ENCODE measurements at regions not wholly inside any gene's neighbourhood (a gene's known extent, or its start where the extent isn't known, plus 50 kb on each side); places are given as distances from the start of the nearest gene placed in this dataset.

DNA sequence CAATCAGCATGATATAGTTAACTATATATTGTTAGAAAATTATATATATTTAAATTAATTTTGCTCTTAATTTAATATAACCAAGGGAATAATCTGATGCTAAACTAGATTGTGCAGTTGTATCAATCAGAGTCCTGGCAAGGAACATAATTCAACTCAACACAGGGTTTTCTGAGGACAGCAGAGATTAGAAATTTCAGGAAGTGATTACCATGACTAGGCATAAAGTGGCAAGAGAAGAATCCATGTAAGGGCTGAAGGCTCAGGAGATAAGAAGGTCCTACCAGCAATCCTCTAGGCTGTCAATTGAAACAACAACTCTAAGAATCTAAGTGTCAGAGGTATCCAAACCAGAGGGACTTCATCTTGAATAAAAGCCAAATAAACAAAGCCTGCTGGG, 807.8 kb downstream of the DSC3 start:
- intact Hi-C loops (cut with micrococcal nuclease): no loop called here
- H3K27ac ChIP-seq (replicated peaks): no peak overlapping the region
- TF ChIP-seq, protein P1, sequence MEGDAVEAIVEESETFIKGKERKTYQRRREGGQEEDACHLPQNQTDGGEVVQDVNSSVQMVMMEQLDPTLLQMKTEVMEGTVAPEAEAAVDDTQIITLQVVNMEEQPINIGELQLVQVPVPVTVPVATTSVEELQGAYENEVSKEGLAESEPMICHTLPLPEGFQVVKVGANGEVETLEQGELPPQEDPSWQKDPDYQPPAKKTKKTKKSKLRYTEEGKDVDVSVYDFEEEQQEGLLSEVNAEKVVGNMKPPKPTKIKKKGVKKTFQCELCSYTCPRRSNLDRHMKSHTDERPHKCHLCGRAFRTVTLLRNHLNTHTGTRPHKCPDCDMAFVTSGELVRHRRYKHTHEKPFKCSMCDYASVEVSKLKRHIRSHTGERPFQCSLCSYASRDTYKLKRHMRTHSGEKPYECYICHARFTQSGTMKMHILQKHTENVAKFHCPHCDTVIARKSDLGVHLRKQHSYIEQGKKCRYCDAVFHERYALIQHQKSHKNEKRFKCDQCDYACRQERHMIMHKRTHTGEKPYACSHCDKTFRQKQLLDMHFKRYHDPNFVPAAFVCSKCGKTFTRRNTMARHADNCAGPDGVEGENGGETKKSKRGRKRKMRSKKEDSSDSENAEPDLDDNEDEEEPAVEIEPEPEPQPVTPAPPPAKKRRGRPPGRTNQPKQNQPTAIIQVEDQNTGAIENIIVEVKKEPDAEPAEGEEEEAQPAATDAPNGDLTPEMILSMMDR (IDR thresholded peaks at IDR 0.05; ENCODE audit: borderline replicate concordance): no peak

DNA sequence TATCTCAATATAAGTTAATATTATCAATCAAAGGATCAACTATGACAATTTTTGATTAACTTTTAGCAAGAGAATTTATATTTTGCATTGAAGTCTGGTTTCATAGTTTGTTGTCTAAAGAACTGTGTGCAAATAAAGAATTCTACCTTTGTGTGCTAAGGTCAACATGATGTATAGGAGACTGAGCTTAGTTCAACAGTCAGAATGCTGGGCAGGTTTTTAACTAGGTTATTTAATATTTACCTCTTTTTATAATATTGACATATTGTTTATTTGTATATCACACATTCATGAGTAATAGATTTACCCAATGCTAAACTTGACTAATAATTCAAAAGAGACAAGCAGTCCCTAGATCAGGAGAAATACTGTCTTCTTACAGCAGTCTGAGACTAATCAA, 831.4 kb downstream of the DSC3 start:
- no peak overlapping the region for H3K27ac ChIP-seq (replicated peaks)
- intact Hi-C loops (cut with micrococcal nuclease): no loop called here
- no peaks in the 10 kb centered on the region for H3K9me3 ChIP-seq (replicated peaks)
- no peak overlapping the region for H3K4me3 ChIP-seq
- H3K4me1 ChIP-seq: no peaks in the 10 kb centered on the region
- TF ChIP-seq, protein P1 (IDR thresholded peaks at IDR 0.05; ENCODE audit: borderline replicate concordance): no peak
- DNase-seq: no peak
- H3K36me3 ChIP-seq: no peaks in the 10 kb centered on the region
- H3K27me3 ChIP-seq (ENCODE audit: low read depth): no peaks in the 10 kb centered on the region

More for the DNA sequence above, 807.8 kb downstream of the DSC3 start:
- Histone ChIP-seq H3K4me3 (no peak overlapping the region), H3K4me1 (no peaks in the 10 kb centered on the region), H3K36me3 (no peaks in the 10 kb centered on the region), H3K9me3 (replicated peaks) (peaks cover 4% of the 10 kb centered on the region), H3K27me3 (ENCODE audit: low read depth) (no peaks in the 10 kb centered on the region)
- DNase-seq: no peak

DNA sequence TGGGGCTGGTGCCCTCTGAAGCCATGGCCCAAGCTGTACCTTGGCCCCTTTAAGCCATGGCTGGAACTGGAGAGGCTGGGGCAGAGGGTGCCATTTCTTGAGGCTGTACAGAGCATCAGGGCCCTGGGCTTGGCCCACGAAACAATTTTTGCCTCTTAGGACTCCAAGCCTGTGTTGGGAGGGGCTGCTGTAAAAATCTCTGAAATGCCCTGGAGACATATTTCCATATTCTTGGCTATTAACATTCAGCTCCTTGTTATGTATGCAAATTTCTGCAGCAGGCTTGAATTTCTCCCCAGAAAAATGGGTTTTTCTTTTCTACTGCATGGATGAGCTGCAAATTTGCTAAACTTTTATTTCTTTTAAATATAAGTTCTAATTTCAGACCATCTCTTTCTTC, 834.0 kb downstream of the DSC3 start:
- Histone ChIP-seq H3K4me1 (no peaks in the 10 kb centered on the region), H3K27ac (replicated peaks) (no peak overlapping the region), H3K9me3 (replicated peaks) (no peaks in the 10 kb centered on the region), H3K36me3 (no peaks in the 10 kb centered on the region), H3K4me3 (no peak overlapping the region), H3K27me3 (ENCODE audit: low read depth) (no peaks in the 10 kb centered on the region)
- DNase-seq: no peak
- intact Hi-C loops (cut with micrococcal nuclease): no loop called here
- TF ChIP-seq, protein P1 (IDR thresholded peaks at IDR 0.05; ENCODE audit: borderline replicate concordance): no peak

DNA sequence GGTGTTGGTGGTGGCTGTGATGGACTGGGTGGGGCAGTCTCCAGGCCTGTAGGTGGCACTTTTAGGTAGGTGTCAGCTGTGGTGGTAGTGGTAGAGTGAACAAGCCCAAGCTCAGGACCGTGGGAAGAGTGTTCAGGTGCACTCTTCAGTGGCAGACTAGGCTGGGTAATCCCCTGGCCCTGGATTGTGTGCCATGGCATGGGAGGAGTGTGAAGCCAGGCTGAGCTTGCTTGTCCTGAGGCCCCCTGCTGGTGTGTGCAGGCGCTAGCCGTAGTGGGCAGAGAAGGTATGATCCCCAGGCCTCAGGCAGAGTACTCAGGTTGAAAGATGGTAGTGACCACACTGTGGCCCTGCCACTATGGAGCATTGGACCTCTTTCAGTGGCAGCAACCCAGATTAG, 850.3 kb downstream of the DSC3 start:
- H3K4me1 ChIP-seq: no peaks in the 10 kb centered on the region
- no peak overlapping the region for H3K27ac ChIP-seq (replicated peaks)
- H3K27me3 ChIP-seq (ENCODE audit: low read depth): no peaks in the 10 kb centered on the region
- H3K36me3 ChIP-seq: no peaks in the 10 kb centered on the region
- no peak for DNase-seq
- TF ChIP-seq, protein P1 (IDR thresholded peaks at IDR 0.05; ENCODE audit: borderline replicate concordance): no peak
- no peak overlapping the region for H3K4me3 ChIP-seq
- intact Hi-C loops (cut with micrococcal nuclease): no loop called here
- H3K9me3 ChIP-seq (replicated peaks): peaks cover 57% of the 10 kb centered on the region

DNA sequence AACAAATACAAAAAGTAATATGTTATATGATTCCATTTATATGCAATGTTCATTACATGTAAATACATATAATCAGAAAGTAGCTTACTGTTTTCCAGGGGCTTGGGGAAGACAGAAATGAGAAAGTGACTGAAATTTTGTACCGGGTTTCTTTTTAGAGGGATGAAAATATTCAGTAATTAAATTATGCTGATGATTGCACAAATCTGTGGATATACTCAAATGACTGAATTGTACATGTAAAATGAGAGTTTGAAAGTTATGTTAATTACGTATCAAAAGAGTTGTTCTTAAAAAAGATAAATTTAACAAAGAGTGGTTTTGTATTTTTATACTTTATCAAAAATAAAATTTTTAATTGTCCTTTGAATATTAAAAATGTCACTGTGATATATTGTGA, 856.3 kb downstream of the DSC3 start:
- H3K9me3 ChIP-seq (replicated peaks): peaks cover 25% of the 10 kb centered on the region
- no peak overlapping the region for H3K27ac ChIP-seq (replicated peaks)
- H3K27me3 ChIP-seq (ENCODE audit: low read depth): no peaks in the 10 kb centered on the region
- intact Hi-C loops (cut with micrococcal nuclease): no loop called here
- H3K36me3 ChIP-seq: no peaks in the 10 kb centered on the region
- H3K4me3 ChIP-seq: no peak overlapping the region
- TF ChIP-seq, protein P1 (IDR thresholded peaks at IDR 0.05; ENCODE audit: borderline replicate concordance): no peak
- DNase-seq: no peak
- H3K4me1 ChIP-seq: no peaks in the 10 kb centered on the region

DNA sequence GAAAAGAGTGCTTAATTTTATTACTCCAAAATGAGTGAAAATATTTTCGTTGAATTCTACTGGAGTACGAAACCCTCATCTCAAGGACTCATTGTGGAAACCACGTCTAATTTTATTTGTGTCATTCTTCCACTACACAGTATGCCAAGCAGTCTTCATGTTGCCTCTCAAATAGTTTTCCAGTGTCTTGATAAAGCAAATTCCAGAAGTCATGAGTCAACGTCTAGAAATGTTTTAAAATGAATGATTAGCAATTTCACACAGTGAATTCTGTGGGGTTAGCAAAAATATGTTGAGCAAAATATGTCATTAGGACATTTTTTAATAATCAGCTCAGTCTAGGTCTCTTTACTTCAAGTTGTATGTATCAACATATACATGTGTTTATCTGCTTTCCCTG, 865.5 kb downstream of the DSC3 start:
- H3K4me3 ChIP-seq: no peak overlapping the region
- H3K4me1 ChIP-seq: no peaks in the 10 kb centered on the region
- TF ChIP-seq, protein P1 (IDR thresholded peaks at IDR 0.05; ENCODE audit: borderline replicate concordance): no peak
- no peak overlapping the region for H3K27ac ChIP-seq (replicated peaks)
- intact Hi-C loops (cut with micrococcal nuclease): no loop called here
- no peaks in the 10 kb centered on the region for H3K36me3 ChIP-seq
- peaks cover 15% of the 10 kb centered on the region for H3K9me3 ChIP-seq (replicated peaks)
- DNase-seq: no peak
- H3K27me3 ChIP-seq (ENCODE audit: low read depth): no peaks in the 10 kb centered on the region
